HepG2 (cell line): ENCODE measurements at regions not wholly inside any gene's neighbourhood (a gene's known extent, or its start where the extent isn't known, plus 50 kb on each side); places are given as distances from the start of the nearest gene placed in this dataset.

ENCODE experiments used
- ATAC-seq: fragments of 200-7000 bp; cut with Tn5 transposase; 3 replicates; pipeline ENCODE4 v1.9.1; 2020; ENCODE audit warnings: mild to moderate bottlenecking, moderate library complexity
- BruUV-seq: library from RNA; stranded (reverse); fragments of 400-500 nt; replicated peaks from 2 replicates; lab custom pipeline; 2021; lab: Mats Ljungman, UMichigan
- CTCF ChIA-PET: fragments of 300-600 bp; formaldehyde crosslinking; extraction: SDS; loops from one replicate; lab custom pipeline; 2021; ENCODE audit warnings: low total read pairs, inconsistent platforms, low intra/inter-chr PET ratio; lab: Yijun Ruan, JAX
- POLR2A ChIA-PET: fragments of 350-600 bp; sonication (Branson Sonifier 250); formaldehyde crosslinking; loops from one replicate; lab custom pipeline; 2020; ENCODE audit warnings: antibody characterized with exemption, inconsistent platforms; lab: Yijun Ruan, JAX
- DNase-seq: peaks from one replicate; pipeline ENCODE4 v3.0.0-alpha.2; 2015; ENCODE audit warnings: low spot score
- FAIRE-seq: peaks from 3 replicates; lab custom pipeline; 2011; peaks lifted over from hg19 to GRCh38; lab: Jason Lieb, UNC
- H2AFZ ChIP-seq: one replicate; pipeline ENCODE4 v1.6.1; 2011; ENCODE audit warnings: low read length, inconsistent platforms
- H3K27ac ChIP-seq: fragments of 300-600 bp; 3 replicates; pipeline ENCODE4 v1.8.0; 2011; ENCODE audit warnings: mixed run types, mild to moderate bottlenecking, mixed read lengths, low read length, inconsistent platforms; ENCODE audit not compliant: insufficient read depth; ENCODE audit errors: extremely low read length
- H3K27me3 ChIP-seq, 2 experiments: fragments of 200-600 bp in 1 of 2; 2 replicates in 1 of 2; 3 replicates in 1 of 2; pipeline versions ENCODE4 v1.6.0 to v1.8.0; 2011; ENCODE audit warnings: low read length in 2 of 2, mild to moderate bottlenecking in 2 of 2, moderate library complexity in 2 of 2, inconsistent platforms in 1 of 2; ENCODE audit not compliant: insufficient read depth in 2 of 2, control insufficient read depth in 1 of 2
- H3K36me3 ChIP-seq, 2 experiments: fragments of 200-600 bp in 1 of 2; replicated peaks in 1 of 2; 2 replicates in 1 of 2; 3 replicates in 1 of 2; pipeline versions ENCODE4 v1.5.1 to v1.8.0; 2011; ENCODE audit warnings: low read length in 2 of 2, inconsistent platforms in 1 of 2; ENCODE audit not compliant: insufficient read depth in 2 of 2, control insufficient read depth in 1 of 2
- H3K4me1 ChIP-seq: 2 replicates; pipeline ENCODE4 v1.5.1; 2012; ENCODE audit warnings: low read length, inconsistent platforms; ENCODE audit not compliant: insufficient read depth
- H3K4me2 ChIP-seq: 2 replicates; pipeline ENCODE4 v1.6.0; 2011; ENCODE audit warnings: low read depth, low read length, inconsistent platforms
- H3K4me3 ChIP-seq, 3 experiments: fragments of 200-600 bp in 1 of 3; sonication (generic), shearing (Covaris generic) in 1 of 3; replicated peaks in 1 of 3; 2 replicates each; pipeline ENCODE4 v1.5.1; 2011 to 2016; ENCODE audit warnings: low read length in 3 of 3, inconsistent platforms in 2 of 3, low read depth in 2 of 3, mild to moderate bottlenecking in 2 of 3, control low read depth in 1 of 3, mixed read lengths in 1 of 3; ENCODE audit not compliant: insufficient read depth in 1 of 3
- H3K79me2 ChIP-seq: one replicate; pipeline ENCODE4 v1.6.1; 2011; ENCODE audit warnings: low read length, inconsistent platforms; ENCODE audit not compliant: insufficient read depth
- H3K9ac ChIP-seq: 2 replicates; pipeline ENCODE4 v1.6.0; 2011; ENCODE audit warnings: mild to moderate bottlenecking, low read depth, low read length, inconsistent platforms; ENCODE audit not compliant: insufficient read depth
- H3K9me3 ChIP-seq: 2 replicates; pipeline ENCODE4 v1.5.1; 2012; ENCODE audit warnings: mild to moderate bottlenecking, low read length
- H4K20me1 ChIP-seq: 2 replicates; pipeline ENCODE4 v1.6.0; 2011; ENCODE audit warnings: inconsistent platforms, mild to moderate bottlenecking, low read length, moderate library complexity; ENCODE audit not compliant: insufficient read depth
- ATAD3A ChIP-seq: sonication (generic); formaldehyde crosslinking; IDR thresholded peaks from 2 replicates; pipeline ENCODE4 v1.4.0; 2020; ENCODE audit warnings: missing genetic modification reagents
- EZH2 ChIP-seq: conservative IDR thresholded peaks from 2 replicates; pipeline ENCODE4 v1.6.1; 2012; ENCODE audit warnings: mild to moderate bottlenecking, low read depth, low read length, moderate library complexity
- KAT7 ChIP-seq: IDR thresholded peaks from 2 replicates; pipeline ENCODE4 v1.6.1; 2018; ENCODE audit warnings: borderline replicate concordance, missing compliant biosample characterization
- MEIS1 ChIP-seq: sonication (generic); formaldehyde crosslinking; IDR thresholded peaks from 2 replicates; pipeline ENCODE4 v1.9.0; 2021; ENCODE audit warnings: mild to moderate bottlenecking, missing genetic modification reagents, moderate library complexity, borderline replicate concordance
- NAIF1 ChIP-seq: sonication (generic); formaldehyde crosslinking; IDR thresholded peaks from 2 replicates; pipeline ENCODE4 v1.5.0; 2020; ENCODE audit warnings: mild to moderate bottlenecking, missing genetic modification reagents, borderline replicate concordance
- NFAT5 ChIP-seq: sonication (generic); formaldehyde crosslinking; IDR thresholded peaks from 2 replicates; pipeline ENCODE4 v1.4.0; 2020; ENCODE audit warnings: missing genetic modification reagents
- NFE2L2 ChIP-seq: fragments of 150-350 bp; IDR thresholded peaks from 2 replicates; pipeline ENCODE4 v1.6.1; 2014; ENCODE audit warnings: low read length
- NKX3-1 ChIP-seq: sonication (generic); formaldehyde crosslinking; IDR thresholded peaks from 2 replicates; pipeline ENCODE4 v1.5.0; 2020; ENCODE audit warnings: missing genetic modification reagents
- NONO ChIP-seq, 2 experiments: fragments of 450-650 bp in 1 of 2; sonication (generic) in 1 of 2; formaldehyde crosslinking in 1 of 2; IDR thresholded peaks in 1 of 2; conservative IDR thresholded peaks in 1 of 2; 2 replicates each; pipeline versions ENCODE4 v1.6.1 to v1.8.0; 2017 to 2022; ENCODE audit warnings: mild to moderate bottlenecking in 1 of 2, missing genetic modification reagents in 1 of 2, moderate library complexity in 1 of 2
- PHF5A ChIP-seq: IDR thresholded peaks from one replicate; pipeline ENCODE4 v1.6.1; 2018; ENCODE audit warnings: low read depth, missing genetic modification reagents; ENCODE audit not compliant: unreplicated experiment
- TEAD3 ChIP-seq: optimal IDR thresholded peaks from 2 replicates; pipeline ENCODE3; 2016; ENCODE audit warnings: borderline replicate concordance
- ZNF10 ChIP-seq: sonication (generic); formaldehyde crosslinking; IDR thresholded peaks from 2 replicates; pipeline ENCODE4 v1.4.0; 2020; ENCODE audit warnings: mild to moderate bottlenecking, low read depth, missing genetic modification reagents, borderline replicate concordance
- ZNF235 ChIP-seq: sonication (generic); formaldehyde crosslinking; IDR thresholded peaks from 2 replicates; pipeline ENCODE4 v1.8.1; 2023; ENCODE audit warnings: mild to moderate bottlenecking, missing genetic modification reagents, borderline replicate concordance
- ZNF317 ChIP-seq: sonication (generic); formaldehyde crosslinking; IDR thresholded peaks from 2 replicates; pipeline ENCODE4 v1.5.0; 2020; ENCODE audit warnings: mild to moderate bottlenecking, missing genetic modification reagents
- ZNF724P ChIP-seq: sonication (generic); formaldehyde crosslinking; IDR thresholded peaks from 2 replicates; pipeline ENCODE4 v1.8.0; 2022; ENCODE audit warnings: missing genetic modification reagents, borderline replicate concordance
- ZNF768 ChIP-seq: sonication (generic); formaldehyde crosslinking; IDR thresholded peaks from 2 replicates; pipeline ENCODE4 v1.4.0; 2020; ENCODE audit warnings: missing genetic modification reagents
- WGBS: methylation state at CpG from one replicate; pipeline ENCODE4 v1.1.6; 2017; ENCODE audit warnings: low lambda C conversion rate; 5-methylcytosine and 5-hydroxymethylcytosine counted together
- in situ Hi-C: cut with HindIII; loops from 2 replicates; pipeline ENCODE4 v1.10.0; 2017; ENCODE audit warnings: low pct_unique_long_range_greater_than_20kb; ENCODE audit not compliant: extremely low pct_ligation_motif_present
- intact Hi-C: fragments of 100-400 bp; cut with micrococcal nuclease; formaldehyde crosslinking; loops from one replicate; pipeline ENCODE4 v1.10.0; 2022; ENCODE audit not compliant: unreplicated experiment

DNA sequence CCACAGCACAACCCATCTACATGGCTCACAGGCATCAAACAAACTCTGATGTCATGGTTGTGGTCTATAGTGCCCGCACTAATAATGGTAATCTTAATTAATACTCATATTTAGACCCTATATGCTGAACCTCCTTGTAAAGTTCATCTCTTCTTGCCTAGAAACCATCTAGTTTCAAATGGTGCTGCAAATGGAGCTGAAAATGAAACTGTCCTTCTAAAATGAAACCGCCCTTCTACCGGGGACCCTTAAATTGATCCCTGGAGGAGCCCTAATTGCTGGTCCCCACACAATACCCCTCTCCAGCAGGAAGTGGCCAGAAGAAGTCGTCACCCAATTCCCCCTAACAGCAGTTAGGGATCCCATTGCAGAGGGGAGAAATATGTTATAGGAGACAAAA, 612.6 kb downstream of the MRPL39 start:
- WGBS: 40% methylated on average over 4 of the region's 4 CpGs
- ChIA-PET CTCF (no interaction called here), POLR2A (no interaction called here)
- Histone ChIP-seq H3K4me1 (no peaks in the 10 kb centered on the region), H2AFZ (no peak overlapping the region), H3K36me3 (no peaks in the 10 kb centered on the region), H3K27me3 (no peaks in the 10 kb centered on the region), H3K9ac (no peak overlapping the region), H3K4me3 (no peak overlapping the region), H3K27ac (no peak overlapping the region), H3K4me2 (no peak overlapping the region), H4K20me1 (no peaks in the 10 kb centered on the region), H3K79me2 (no peaks in the 10 kb centered on the region), H3K9me3 (peaks cover 85% of the 10 kb centered on the region)
- in situ Hi-C loops (no loop called here), intact Hi-C loops (no loop called here)
- FAIRE-seq: no peak
- ATAC-seq: no peak
- TF ChIP-seq ZNF768 (CRISPR knock-in tag) (no peak), MEIS1 (CRISPR knock-in tag) (no peak), NAIF1 (CRISPR knock-in tag) (no peak)
- BruUV-seq: no TSS peak
- no peak for DNase-seq

- in situ Hi-C loops (no loop called here), intact Hi-C loops (no loop called here)
- H3K27ac ChIP-seq: no peak overlapping the region
- no peak for FAIRE-seq
- H3K27me3 ChIP-seq: no peaks in the 10 kb centered on the region
- no peaks in the 10 kb centered on the region for H4K20me1 ChIP-seq
- no TSS peak for BruUV-seq
- ChIA-PET POLR2A (no interaction called here), CTCF (no interaction called here)
- H3K36me3 ChIP-seq: no peaks in the 10 kb centered on the region
- peaks cover 95% of the 10 kb centered on the region for H3K9me3 ChIP-seq
- ATAC-seq: no peak
- no peak overlapping the region for H2AFZ ChIP-seq
- no peak overlapping the region for H3K4me3 ChIP-seq
- DNase-seq: no peak
- no peak overlapping the region for H3K4me2 ChIP-seq
- H3K9ac ChIP-seq: no peak overlapping the region
- H3K79me2 ChIP-seq: no peaks in the 10 kb centered on the region
- H3K4me1 ChIP-seq: no peaks in the 10 kb centered on the region
- TF ChIP-seq NONO (IDR thresholded peaks at IDR 0.05): no peak
- TF ChIP-seq NONO (CRISPR knock-in tag; conservative IDR thresholded peaks at IDR 0.05): no peak
- no peak for TF ChIP-seq NFE2L2
- TF ChIP-seq TEAD3 (CRISPR knock-in tag): no peak
- TF ChIP-seq ZNF724P (CRISPR knock-in tag): no peak
- no peak for TF ChIP-seq NFAT5
- no peak for TF ChIP-seq ATAD3A
- no peak for TF ChIP-seq PHF5A (CRISPR knock-in tag)
- TF ChIP-seq ZNF10: no peak
- TF ChIP-seq ZNF235 (CRISPR knock-in tag): no peak
- TF ChIP-seq EZH2: no peak
- TF ChIP-seq NKX3-1 (CRISPR knock-in tag): no peak
- no peak for TF ChIP-seq ZNF317 (CRISPR knock-in tag)
- no peak for TF ChIP-seq KAT7 (CRISPR knock-in tag)
Measured at GRCh38 chr21:24989516-24989915, 617.8 kb downstream of the MRPL39 start.
